ENCODE measurements at regions not wholly inside any gene's neighbourhood (a gene's known extent, or its start where the extent isn't known, plus 50 kb on each side); places are given as distances from the start of the nearest gene placed in this dataset.

DNA sequence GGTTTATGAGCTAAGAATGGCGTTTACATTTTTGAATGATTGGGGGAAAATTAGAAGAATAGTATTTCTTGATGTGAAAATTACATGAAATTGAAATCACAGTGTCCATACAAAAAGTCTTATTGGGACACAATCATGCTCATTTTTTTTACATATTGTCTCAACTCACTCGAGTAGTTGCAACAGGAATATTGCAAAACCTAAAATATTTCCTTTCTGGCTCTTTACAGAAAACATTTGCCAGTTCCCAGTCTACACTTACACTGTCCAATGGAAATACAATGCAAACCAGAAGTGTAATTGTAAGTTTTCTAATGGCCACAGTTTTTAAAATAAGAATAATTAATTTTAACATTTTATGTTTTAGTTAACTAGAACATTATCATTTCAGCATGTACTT, 137.8 kb downstream of the SAMMSON start:
- TF ChIP-seq CTCF (conservative IDR thresholded peaks at IDR 0.05 in 1 of 2, IDR thresholded peaks at IDR 0.05 in 1 of 2; ENCODE audit: extremely low read depth in 1 of 2, insufficient read depth in 1 of 2, low read depth in 1 of 2, low read length in 2 of 2) (no peak), EZH2 (IDR thresholded peaks at IDR 0.05; ENCODE audit: borderline replicate concordance, low read length) (no peak)
